Fibroblast of skin of right quadriceps (primary cell): ENCODE measurements at regions not wholly inside any gene's neighbourhood (a gene's known extent, or its start where the extent isn't known, plus 50 kb on each side); places are given as distances from the start of the nearest gene placed in this dataset.

ENCODE experiments used
- DNase-seq: peaks from one replicate; pipeline ENCODE4 v3.0.0-alpha.2; 2013

- no peak for DNase-seq
Observed at GRCh38 chr1:57983441-57983840, 559.6 kb upstream of the DAB1 start.

DNA sequence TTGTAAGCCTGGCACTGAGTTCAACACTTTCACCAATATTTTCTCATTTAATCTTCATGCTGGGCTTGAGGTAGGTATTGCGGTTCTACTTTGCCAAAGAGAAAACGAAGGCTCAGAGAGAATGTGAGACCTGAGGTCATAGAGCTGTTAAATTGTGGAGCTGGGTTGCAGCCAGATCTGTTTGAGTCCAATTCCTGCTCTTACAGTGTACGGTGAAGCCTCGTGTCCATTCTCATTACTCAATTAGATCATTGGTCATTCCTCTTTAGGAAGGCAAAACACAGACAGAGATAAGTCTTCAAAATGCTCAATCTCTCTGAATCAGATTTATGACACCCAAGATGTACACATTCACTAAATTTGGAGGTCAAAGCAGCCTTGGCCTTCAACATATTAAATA, 559.0 kb upstream of the DAB1 start:
- DNase-seq, result no peak

GRCh38 chr1:57976216-57976615, 552.4 kb upstream of the DAB1 start:
- DNase-seq, result no peak

DNA sequence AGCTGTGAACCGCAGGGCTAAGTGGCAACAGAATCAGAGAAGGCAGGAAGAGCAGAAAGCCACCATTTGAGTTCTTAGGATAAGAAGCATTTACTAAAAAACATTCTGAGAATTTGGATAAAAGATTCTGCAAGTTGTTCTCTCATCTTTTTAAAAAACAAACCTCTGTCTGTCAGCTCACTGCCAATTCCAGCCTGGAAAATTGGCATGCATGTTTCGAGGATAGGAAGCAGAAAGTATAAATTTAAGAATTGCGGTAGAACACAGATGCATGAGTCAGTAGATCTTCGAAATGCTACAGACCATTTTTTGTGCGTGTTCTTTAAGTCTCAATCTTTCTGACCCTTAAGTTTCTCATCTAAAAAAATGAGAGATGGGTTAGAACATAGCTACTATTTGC, 544.5 kb upstream of the DAB1 start:
- DNase-seq, result no peak

DNA sequence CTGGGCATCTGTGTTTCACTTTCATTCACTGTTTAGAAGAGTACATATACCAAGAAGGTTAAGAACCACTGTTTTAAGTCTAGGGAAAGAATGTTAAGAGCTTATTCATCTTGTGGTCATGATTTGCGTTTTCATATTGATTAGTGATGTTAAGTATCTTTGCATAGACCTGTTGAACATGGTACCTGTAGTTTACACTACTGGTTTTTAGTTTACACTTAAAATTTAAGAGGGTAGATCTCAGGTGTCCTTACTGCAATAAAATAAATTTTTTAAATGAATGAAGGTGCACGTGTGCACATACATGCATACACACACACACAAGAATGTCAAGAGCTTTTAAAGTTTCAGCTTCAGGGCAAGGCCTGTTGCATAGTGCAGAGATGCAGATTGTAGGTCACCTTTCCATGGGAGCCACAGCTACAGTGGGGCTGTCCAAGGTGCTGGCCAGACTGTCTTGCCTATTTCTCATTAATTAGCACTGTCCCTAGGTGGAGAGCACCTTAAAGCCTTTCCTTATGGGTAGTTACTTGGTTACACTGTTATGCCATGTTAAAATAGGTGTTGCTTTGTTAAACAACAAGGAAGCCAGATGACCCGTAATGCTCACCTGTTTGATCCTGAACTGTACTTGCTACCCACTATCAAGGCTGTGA, 543.0 kb upstream of the DAB1 start:
- DNase-seq, result peak; percentile 14

DNA sequence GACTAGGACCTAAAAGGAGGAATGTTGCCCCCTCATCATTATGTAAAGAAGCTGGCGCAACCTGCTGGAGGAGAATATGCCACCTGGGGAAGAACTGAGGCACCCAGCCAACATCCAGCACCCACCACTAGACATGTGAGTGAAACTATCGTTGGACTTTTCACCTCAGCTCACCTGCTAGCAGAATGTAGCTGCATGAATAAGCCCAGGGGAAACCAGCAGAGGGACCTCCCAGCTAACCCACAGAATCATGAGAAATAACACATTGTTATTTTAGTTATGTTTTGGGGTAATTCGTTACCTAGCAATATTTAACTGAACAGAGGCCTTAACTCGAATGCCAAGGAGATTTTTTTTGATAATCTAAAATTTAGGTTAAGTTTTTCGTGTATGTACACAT, 542.5 kb upstream of the DAB1 start:
- no peak for DNase-seq

GRCh38 chr1:57963581-57963980, 539.7 kb upstream of the DAB1 start:
- no peak for DNase-seq

DNA sequence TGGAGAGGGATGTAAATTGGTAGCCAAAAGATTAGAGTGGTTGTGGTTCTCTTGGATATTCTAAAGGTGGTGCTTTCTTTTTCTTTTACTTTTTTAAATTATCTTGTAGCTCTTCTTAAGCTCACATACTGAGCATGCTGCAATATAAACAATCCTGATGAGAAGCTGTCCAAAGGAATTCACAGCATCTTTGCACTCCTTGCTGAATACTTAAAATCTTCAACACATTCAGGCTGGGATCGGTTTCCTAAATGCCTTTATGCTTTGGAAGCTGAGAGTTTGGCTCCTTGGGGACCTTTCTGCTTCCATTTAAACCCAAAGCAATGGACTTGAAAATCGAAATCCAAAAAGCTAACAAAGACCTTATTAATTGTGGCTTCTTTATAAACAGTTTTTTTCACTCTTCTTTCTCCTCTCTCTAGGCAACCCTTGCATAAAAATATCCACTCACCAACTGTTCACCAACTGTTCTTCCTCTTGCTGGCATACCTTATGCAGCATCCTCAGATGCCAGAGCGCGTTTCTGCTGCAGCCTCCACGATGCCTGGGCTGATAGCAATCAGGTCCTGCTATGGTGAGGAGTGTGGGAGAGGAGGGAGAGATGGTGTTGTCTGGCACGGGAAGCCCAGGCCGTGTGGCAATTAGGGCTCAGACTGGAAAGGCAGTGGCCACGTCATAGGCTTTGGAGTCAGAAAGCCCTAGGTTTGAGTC, 535.8 kb upstream of the DAB1 start:
- no peak for DNase-seq

DNA sequence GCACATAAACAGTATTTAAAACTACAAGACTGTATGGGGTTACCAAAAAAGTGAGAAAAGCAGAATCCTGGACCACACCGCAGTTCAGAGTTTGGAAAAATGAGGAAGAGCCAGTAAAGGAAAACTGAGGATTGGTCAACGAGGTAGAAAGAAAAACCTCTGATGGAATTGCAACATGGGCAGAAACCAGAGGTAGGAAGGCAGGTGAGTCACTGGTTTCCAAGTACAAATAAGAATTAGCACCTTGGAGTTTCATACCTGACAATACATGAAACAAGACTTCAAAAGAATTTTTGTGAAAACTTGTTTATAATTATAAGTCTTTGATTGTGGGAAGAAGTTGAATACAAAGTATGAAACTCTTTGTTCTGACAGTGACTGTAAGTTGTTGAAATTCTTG, 533.7 kb upstream of the DAB1 start:
- DNase-seq, result no peak

GRCh38 chr1:57951390-57951789, 527.5 kb upstream of the DAB1 start:
- DNase-seq, result no peak

GRCh38 chr1:57949168-57949567, 525.3 kb upstream of the DAB1 start:
- no peak for DNase-seq

DNA sequence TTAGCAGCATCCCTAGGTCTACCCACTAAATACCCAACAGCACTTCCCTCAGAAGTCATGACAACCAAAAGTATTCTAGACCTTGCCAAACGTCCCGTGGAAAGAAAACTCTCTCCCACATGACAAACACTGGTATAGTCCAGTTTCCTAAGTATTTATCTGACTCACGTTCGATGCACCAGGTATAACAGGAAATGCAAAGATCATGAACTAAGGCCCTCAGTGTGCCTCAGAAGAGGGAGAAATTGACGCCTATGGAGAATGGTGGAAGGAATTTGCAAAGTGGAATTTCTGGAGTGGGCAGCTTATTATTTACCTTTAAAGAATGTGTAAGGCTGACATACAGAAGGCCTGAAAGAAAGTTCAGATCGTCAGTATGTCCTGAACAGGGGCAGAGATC, 523.6 kb upstream of the DAB1 start:
- no peak for DNase-seq

DNA sequence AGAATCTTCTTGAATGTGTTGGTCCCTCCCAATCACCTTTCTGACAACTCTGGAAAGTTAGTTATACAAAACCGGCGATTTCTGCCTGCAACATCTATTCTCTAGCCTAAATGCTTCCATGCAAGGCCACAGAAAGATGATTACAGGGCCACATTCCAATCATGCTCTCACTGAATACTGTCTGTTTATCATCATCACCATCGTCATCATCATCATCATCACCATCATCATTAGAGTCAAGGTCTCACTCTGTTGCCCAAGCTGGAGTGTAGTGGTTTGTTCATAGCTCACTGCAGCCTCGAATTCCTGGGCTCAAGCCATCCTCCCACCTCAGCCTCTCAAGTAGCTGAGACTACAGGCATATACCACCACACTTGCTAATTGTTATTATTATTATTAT, 521.2 kb upstream of the DAB1 start:
- no peak for DNase-seq

GRCh38 chr1:57943365-57943764, 519.5 kb upstream of the DAB1 start:
- DNase-seq, result no peak

DNA sequence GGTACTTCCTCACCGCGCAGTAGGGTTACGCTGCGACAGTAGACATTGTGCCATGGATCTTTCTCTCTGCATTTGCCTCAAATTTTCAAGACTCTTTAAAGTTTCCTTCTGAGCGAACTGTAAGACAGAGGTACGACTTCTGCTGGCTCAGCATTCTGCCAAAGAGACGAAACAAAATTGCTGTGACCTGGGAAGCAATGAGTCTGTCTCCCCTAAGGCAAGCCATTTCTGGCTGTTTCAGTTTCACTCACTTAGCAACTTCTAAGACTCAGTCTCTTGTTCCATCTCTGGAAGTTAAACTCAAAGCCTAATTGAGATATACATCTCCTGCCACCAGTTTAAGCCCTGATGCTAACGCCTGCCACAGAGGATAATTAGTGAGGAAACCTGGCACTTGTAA, 510.9 kb upstream of the DAB1 start:
- no peak for DNase-seq

GRCh38 chr1:57927003-57927402, 503.1 kb upstream of the DAB1 start:
- DNase-seq, result no peak

- no peak for DNase-seq
Observed at GRCh38 chr1:57926025-57926552, 502.2 kb upstream of the DAB1 start.

- DNase-seq, result no peak
Observed at GRCh38 chr1:57925226-57925625, 501.4 kb upstream of the DAB1 start.

- no peak for DNase-seq
Observed at GRCh38 chr1:57922130-57922529, 498.3 kb upstream of the DAB1 start.

DNA sequence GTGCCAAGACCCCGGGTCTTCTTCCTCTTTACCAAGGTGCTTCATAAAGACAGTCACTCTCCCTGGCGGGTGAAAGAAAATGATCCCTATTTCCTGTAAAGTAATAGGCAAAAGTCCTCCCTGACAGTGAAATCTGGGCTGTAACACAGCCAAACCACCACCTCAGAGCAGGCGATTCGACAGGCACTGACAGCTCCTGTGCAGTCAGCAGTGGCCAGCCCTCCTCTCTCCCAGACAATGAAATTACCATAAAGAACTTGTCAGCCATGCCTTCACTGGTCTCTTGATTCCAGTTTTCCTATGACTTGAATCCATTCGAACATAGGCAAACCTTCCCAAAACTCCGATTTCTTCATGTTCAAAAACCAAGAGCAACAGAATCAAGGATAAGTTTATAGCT, 492.2 kb upstream of the DAB1 start:
- DNase-seq, result no peak

GRCh38 chr1:57911427-57911826, 487.6 kb upstream of the DAB1 start:
- no peak for DNase-seq

DNA sequence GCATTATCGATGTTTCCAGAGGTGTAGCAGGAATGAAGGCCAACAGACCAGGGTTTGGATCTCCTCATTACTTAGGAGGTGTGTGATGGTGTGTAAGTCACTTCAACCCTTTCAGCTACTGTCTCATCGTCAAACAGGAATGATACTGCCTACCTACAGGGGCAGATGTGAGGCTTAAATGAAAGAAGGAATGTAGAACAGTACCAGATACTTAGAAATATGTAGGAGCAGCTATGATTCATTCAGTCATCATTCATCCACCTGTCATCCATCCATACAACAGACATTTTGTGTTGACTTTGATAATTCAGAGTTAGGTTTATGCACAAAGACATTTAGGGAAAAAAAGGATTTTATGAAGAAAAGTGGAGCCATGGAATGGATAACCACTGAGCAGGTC, 486.9 kb upstream of the DAB1 start:
- DNase-seq, result no peak

GRCh38 chr1:57910305-57910704, 486.4 kb upstream of the DAB1 start:
- no peak for DNase-seq

GRCh38 chr1:57908147-57908890, 484.5 kb upstream of the DAB1 start:
- peak; percentile 13 for DNase-seq
